ENCODE measurements at regions not wholly inside any gene's neighbourhood (a gene's known extent, or its start where the extent isn't known, plus 50 kb on each side); places are given as distances from the start of the nearest gene placed in this dataset.
A peak's percentile ranks its signal among the peaks of the same experiment; 100 is the strongest.

GRCh38 chr17:77867308-77867781 lies 91.2 kb upstream of the TNRC6C start:
- H3K27ac Mint-ChIP-seq: no peak overlapping the region
- ATAC-seq (ENCODE audit: low read depth) (no peak), DNase-seq (no peak)
- H3K27me3 Mint-ChIP-seq: no peaks in the 10 kb centered on the region
- H3K36me3 Mint-ChIP-seq: no peaks in the 10 kb centered on the region
- H3K9me3 Mint-ChIP-seq: no peaks in the 10 kb centered on the region
- POLR2A ChIA-PET: no interaction called here
- peaks cover 27% of the 10 kb centered on the region for H3K4me1 Mint-ChIP-seq
- no peak overlapping the region for H3K4me3 Mint-ChIP-seq

GRCh38 chr17:77867976-77868713 lies 90.4 kb upstream of the TNRC6C start:
- Mint-ChIP-seq H3K4me3 (no peak overlapping the region), H3K36me3 (peaks cover 4% of the 10 kb centered on the region), H3K9me3 (peaks cover 4% of the 10 kb centered on the region), H3K4me1 (peaks cover 33% of the 10 kb centered on the region), H3K27ac (no peak overlapping the region), H3K27me3 (no peaks in the 10 kb centered on the region)
- ATAC-seq (ENCODE audit: low read depth) (no peak), DNase-seq (no peak)
- POLR2A ChIA-PET: no interaction called here

- Mint-ChIP-seq H3K4me1 (peaks cover 29% of the 10 kb centered on the region), H3K27me3 (peaks cover 2% of the 10 kb centered on the region), H3K27ac (no peak overlapping the region), H3K4me3 (peak overlapping the region; percentile 41), H3K36me3 (peaks cover 5% of the 10 kb centered on the region), H3K9me3 (peaks cover 4% of the 10 kb centered on the region)
- DNase-seq: no peak
- POLR2A ChIA-PET: interaction anchor here (1.0 to 1.9 kb wide), 6 partner anchors 9 to 89 kb away, joined by 3 to 13 read pairs (median 5); partner anchors contain the start of gene TNRC6C
- ATAC-seq (ENCODE audit: low read depth): no peak
Observed at GRCh38 chr17:77869041-77869599, 89.4 kb upstream of the TNRC6C start.

GRCh38 chr17:77869665-77870132 lies 88.8 kb upstream of the TNRC6C start:
- peak overlapping the region; percentile 41 for H3K4me3 Mint-ChIP-seq
- H3K27ac Mint-ChIP-seq: peak overlapping the region; percentile 50
- POLR2A ChIA-PET: interaction anchor here (1.0 to 1.9 kb wide), 6 partner anchors 9 to 89 kb away, joined by 3 to 13 read pairs (median 5); partner anchors contain the start of gene TNRC6C
- ATAC-seq (ENCODE audit: low read depth) (peak; percentile 70), DNase-seq (no peak)
- H3K36me3 Mint-ChIP-seq: peaks cover 8% of the 10 kb centered on the region
- peaks cover 6% of the 10 kb centered on the region for H3K9me3 Mint-ChIP-seq
- H3K27me3 Mint-ChIP-seq: peaks cover 2% of the 10 kb centered on the region
- H3K4me1 Mint-ChIP-seq: peaks cover 27% of the 10 kb centered on the region

- ATAC-seq (ENCODE audit: low read depth) (peak; percentile 56), DNase-seq (no peak)
- Mint-ChIP-seq H3K9me3 (peaks cover 16% of the 10 kb centered on the region), H3K36me3 (peaks cover 15% of the 10 kb centered on the region), H3K4me3 (peak overlapping the region; percentile 62), H3K4me1 (peaks cover 30% of the 10 kb centered on the region), H3K27ac (peak overlapping the region; percentile 75), H3K27me3 (peaks cover 2% of the 10 kb centered on the region)
- POLR2A ChIA-PET: interaction anchor here (1.4 to 2.0 kb wide), 3 partner anchors 9 to 86 kb away, joined by 3 to 6 read pairs (median 6); partner anchors contain the start of gene TNRC6C
Observed at GRCh38 chr17:77872199-77872598, 86.3 kb upstream of the TNRC6C start.

- peak overlapping the region; percentile 75 for H3K27ac Mint-ChIP-seq
- peak overlapping the region; percentile 62 for H3K4me3 Mint-ChIP-seq
- H3K36me3 Mint-ChIP-seq: peaks cover 15% of the 10 kb centered on the region
- H3K4me1 Mint-ChIP-seq: peaks cover 32% of the 10 kb centered on the region
- POLR2A ChIA-PET: interaction anchor here (1.4 to 2.0 kb wide), 3 partner anchors 9 to 85 kb away, joined by 3 to 6 read pairs (median 6); partner anchors contain the start of gene TNRC6C
- ATAC-seq (ENCODE audit: low read depth) (no peak), DNase-seq (no peak)
- H3K27me3 Mint-ChIP-seq: peaks cover 2% of the 10 kb centered on the region
- peaks cover 16% of the 10 kb centered on the region for H3K9me3 Mint-ChIP-seq
Observed at GRCh38 chr17:77872714-77873499, 85.6 kb upstream of the TNRC6C start.

GRCh38 chr17:77873500-77874302 lies 84.8 kb upstream of the TNRC6C start:
- H3K4me1 Mint-ChIP-seq: peaks cover 32% of the 10 kb centered on the region
- peaks cover 15% of the 10 kb centered on the region for H3K36me3 Mint-ChIP-seq
- no peak for DNase-seq
- H3K4me3 Mint-ChIP-seq: no peak overlapping the region
- H3K9me3 Mint-ChIP-seq: peaks cover 18% of the 10 kb centered on the region
- peaks cover 2% of the 10 kb centered on the region for H3K27me3 Mint-ChIP-seq
- POLR2A ChIA-PET: interaction anchor here (1.9 to 2.0 kb wide), 2 partner anchors 8 to 85 kb away, joined by 6 read pairs; partner anchors contain the start of gene TNRC6C
- H3K27ac Mint-ChIP-seq: peak overlapping the region; percentile 4
- ATAC-seq (ENCODE audit: low read depth): no peak

- Mint-ChIP-seq H3K36me3 (peaks cover 15% of the 10 kb centered on the region), H3K27me3 (peaks cover 2% of the 10 kb centered on the region), H3K4me3 (no peak overlapping the region), H3K4me1 (peaks cover 29% of the 10 kb centered on the region), H3K27ac (peak overlapping the region; percentile 21), H3K9me3 (peaks cover 18% of the 10 kb centered on the region)
- no peak for ATAC-seq (ENCODE audit: low read depth)
- no peak for DNase-seq
- POLR2A ChIA-PET: no interaction called here
Observed at GRCh38 chr17:77874303-77875050, 84.0 kb upstream of the TNRC6C start.

GRCh38 chr17:77875051-77875780 lies 83.3 kb upstream of the TNRC6C start:
- POLR2A ChIA-PET: no interaction called here
- Mint-ChIP-seq H3K27ac (no peak overlapping the region), H3K36me3 (peaks cover 15% of the 10 kb centered on the region), H3K27me3 (peaks cover 2% of the 10 kb centered on the region), H3K4me3 (no peak overlapping the region), H3K9me3 (peaks cover 18% of the 10 kb centered on the region), H3K4me1 (peaks cover 23% of the 10 kb centered on the region)
- DNase-seq: no peak
- no peak for ATAC-seq (ENCODE audit: low read depth)

GRCh38 chr17:77875881-77876509 lies 82.5 kb upstream of the TNRC6C start:
- Mint-ChIP-seq H3K27me3 (peaks cover 2% of the 10 kb centered on the region), H3K27ac (no peak overlapping the region), H3K36me3 (peaks cover 15% of the 10 kb centered on the region), H3K4me1 (peaks cover 31% of the 10 kb centered on the region), H3K9me3 (peaks cover 18% of the 10 kb centered on the region), H3K4me3 (no peak overlapping the region)
- POLR2A ChIA-PET: no interaction called here
- DNase-seq (no peak), ATAC-seq (ENCODE audit: low read depth) (no peak)

DNA sequence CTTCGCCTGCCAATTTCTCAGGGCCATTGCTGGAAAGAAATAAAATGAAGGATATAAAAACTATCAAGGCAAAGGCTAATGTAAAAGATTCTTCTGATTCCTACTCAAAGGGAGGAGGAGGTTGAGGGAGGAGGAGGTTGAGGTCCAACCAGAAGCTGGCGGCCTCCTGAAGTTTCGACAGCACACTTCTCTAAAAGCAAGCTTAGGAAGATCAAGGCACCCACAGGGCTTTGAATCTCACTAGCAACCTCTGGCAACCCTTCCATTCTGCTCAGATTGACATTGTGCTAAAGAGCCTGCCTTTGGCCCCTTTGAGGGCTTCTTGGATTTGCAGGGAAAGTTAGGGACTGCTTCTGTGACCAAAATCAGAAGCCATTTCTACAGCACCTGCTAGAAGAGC lies 81.5 kb upstream of the TNRC6C start:
- POLR2A ChIA-PET: no interaction called here
- no peak for DNase-seq
- no peak for ATAC-seq (ENCODE audit: low read depth)

More for the DNA sequence above, 81.5 kb upstream of the TNRC6C start:
- H3K4me3 Mint-ChIP-seq: no peak overlapping the region
- peaks cover 15% of the 10 kb centered on the region for H3K36me3 Mint-ChIP-seq
- peaks cover 36% of the 10 kb centered on the region for H3K4me1 Mint-ChIP-seq
- no peak overlapping the region for H3K27ac Mint-ChIP-seq
- H3K9me3 Mint-ChIP-seq: peaks cover 18% of the 10 kb centered on the region
- H3K27me3 Mint-ChIP-seq: peaks cover 2% of the 10 kb centered on the region

All from activated naive CD8-positive, alpha-beta T cell treated with anti-CD3 and anti-CD28 coated beads, Interleukin-2, amount 10 ng/mL, durations not matched to agents 7 days and 5 days (primary cell).